HG03457 (cell line): ENCODE measurements at regions not wholly inside any gene's neighbourhood (a gene's known extent, or its start where the extent isn't known, plus 50 kb on each side); places are given as distances from the start of the nearest gene placed in this dataset.

ENCODE experiments used
- ATAC-seq: cut with Tn5 transposase; IDR thresholded peaks from one replicate; pipeline ENCODE4 v1.9.1; 2021; ENCODE audit warnings: moderate number of reproducible peaks; ENCODE audit not compliant: unreplicated experiment

DNA sequence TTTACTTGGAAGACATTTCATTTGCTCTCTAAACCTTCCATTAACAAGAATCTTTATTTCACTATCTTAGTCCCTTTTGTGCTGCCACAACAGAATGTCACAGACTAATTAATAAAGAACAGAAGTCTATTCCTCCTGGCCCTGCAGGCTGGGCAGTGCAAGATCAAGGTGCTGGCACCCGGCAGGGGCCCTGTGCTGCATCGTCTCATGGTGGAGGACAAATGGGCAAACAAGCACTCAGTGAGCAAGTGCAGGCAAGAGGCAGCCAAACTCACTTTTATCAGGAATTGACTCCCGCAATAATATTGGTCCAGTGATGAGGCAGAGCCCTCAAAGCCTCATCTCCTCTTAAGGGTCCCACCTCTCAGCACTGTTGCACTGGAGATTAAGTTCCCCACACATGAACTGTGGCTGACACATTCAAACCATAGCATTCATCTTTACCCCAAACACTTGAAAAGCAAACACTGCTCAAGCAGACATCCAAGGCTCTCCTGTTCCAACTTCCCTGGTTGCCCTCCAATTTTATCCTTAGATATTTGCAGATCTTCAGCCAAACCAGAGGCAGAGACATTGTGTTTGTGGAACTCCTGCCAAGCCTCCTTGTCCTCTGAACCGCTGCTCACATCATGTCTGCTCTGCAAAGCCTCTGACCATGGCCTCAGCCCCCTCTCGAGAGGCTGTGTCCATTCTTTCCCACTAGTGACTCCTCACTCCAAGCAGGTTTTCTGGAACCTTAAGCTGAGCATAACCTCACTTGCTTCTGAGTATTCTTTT lies 404.4 kb upstream of the SOX11 start:
- no peak for ATAC-seq

GRCh38 chr2:5290900-5291546 lies 401.2 kb upstream of the SOX11 start:
- no peak for ATAC-seq

DNA sequence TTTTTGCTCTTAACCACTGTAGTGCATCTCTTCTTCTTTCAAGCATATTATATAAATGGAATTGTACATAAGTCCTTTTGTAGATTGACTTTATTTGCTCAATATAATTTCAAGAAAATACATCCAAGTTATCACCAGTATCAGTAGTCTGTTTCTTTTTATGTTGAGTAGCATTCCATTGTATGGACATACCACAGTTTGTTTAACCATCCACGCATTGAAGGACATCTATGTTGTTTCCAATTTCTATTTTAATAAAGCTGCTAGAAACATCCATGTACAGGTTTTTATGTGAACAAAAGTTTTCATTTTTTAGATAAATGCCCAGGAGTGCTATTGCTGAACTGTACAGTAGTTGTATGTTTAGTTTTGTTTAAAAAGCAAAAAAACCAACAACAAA lies 387.5 kb upstream of the SOX11 start:
- ATAC-seq, result no peak

DNA sequence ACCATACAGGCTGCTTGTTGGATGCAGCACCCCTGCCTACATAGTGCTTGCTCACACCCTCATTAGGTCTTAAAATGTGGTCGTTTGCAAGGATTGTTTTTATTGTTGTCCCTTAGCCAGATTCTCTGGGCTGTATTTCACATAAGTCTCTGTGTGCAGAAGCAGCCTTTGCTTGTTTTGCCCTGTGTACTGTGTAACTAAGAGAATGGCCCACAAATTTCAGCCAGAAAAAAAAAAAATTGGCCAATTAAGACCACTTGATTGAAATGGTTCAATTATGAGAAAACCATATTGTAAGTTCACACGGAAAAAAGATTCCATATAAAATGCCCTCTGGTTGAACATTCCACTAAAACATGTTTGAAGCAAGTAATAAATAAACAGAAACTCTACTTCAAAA lies 377.1 kb upstream of the SOX11 start:
- no peak for ATAC-seq

DNA sequence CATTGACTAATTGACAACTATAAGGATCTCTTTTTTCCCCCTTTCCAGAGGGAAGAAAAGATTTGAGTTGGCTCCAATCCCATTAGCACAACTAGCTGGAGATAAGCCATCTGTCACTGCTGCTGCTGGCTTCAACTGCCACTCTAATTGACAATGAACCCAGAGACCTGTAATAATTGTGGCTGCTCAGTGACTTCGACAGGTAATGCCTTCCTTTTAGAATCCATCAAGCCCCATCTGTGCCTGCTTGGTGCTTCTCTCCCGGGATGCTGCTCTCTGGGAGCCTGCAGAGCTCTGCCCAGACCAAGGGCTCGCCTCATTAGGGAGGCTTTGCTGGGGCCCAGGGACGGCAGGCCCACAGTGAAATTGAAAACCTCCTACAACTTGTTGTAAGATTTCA lies 376.7 kb upstream of the SOX11 start:
- no peak for ATAC-seq

- ATAC-seq, result no peak
Observed at GRCh38 chr2:5316001-5316490, 376.1 kb upstream of the SOX11 start.

GRCh38 chr2:5319493-5319892 lies 372.7 kb upstream of the SOX11 start:
- ATAC-seq, result no peak

DNA sequence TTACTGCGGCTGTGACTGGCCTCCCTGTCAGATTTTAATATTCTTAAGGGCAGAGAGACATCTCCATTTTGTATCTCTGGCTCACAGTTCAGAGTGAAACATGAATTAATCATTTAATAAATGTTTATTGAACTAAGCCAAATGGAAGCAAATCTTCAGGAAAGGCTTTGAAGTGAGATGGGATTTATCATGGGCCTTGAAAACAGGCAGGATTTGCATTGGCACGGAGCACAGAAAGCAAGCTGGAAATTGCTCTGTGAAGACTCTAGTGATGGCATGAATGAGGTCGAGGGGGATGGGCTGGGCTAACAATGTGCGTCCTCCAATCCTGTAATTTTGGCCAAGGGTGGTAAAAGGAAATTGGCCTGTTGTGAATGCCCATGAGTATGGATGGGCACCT lies 369.8 kb upstream of the SOX11 start:
- no peak for ATAC-seq

DNA sequence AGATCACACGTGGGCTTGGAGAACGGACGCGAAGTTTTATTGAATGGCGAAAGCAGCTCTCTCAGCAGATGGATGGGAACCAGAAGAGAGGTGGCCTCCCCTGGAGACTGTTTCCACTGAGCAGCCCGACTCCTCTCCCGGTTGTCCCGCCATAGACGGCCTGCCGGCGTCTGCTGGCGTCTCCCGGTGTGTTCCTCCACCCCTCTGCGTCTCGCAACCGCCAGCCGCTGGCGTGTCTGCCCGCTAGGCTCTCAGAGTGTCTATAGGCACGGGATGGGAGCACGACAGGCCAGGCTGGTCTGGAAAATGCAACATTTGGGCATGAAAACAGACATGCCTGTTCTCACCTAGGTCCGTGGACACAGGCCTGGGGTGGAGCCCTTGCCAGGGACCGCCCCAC lies 366.7 kb upstream of the SOX11 start:
- no peak for ATAC-seq

- no peak for ATAC-seq
Observed at GRCh38 chr2:5328826-5329225, 363.4 kb upstream of the SOX11 start.

GRCh38 chr2:5329763-5330162 lies 362.4 kb upstream of the SOX11 start:
- no peak for ATAC-seq

- ATAC-seq, result no peak
Observed at GRCh38 chr2:5330961-5331360, 361.2 kb upstream of the SOX11 start.

DNA sequence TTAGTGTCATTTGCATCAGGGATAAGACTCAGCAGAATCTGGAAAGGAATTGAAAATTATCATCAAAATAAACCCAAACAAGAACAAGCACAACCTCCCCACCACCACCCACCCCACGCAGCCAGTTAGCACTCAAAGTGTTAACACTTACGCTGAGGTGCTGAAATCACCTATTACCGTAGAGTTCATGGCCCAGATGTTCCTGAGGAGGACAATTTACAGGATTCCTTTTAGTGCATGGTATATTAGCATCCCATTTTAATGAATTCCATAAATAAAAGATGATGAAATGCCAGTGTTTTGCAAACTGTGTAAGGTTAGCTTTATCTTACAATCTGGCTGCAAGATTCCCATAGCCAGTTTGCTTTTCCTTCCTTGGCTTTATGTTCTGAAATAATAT lies 359.3 kb upstream of the SOX11 start:
- no peak for ATAC-seq

DNA sequence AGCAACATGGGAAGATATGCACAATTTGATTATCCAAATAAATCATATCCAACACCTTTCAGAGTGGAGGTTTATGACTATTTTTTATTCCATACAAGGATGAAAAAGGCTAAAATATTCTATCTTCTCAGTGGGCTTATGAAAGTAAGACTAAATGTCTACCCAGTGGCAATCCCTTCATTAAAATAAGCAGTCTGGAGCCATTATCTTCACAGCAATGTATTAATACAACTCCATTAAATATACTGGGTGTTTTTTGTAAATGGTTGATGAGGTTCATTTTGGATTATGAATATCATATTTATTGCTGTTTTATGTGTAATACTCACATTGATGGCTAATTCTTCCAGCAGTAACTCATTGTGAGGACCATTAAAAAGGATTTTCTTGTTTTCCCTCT lies 352.7 kb upstream of the SOX11 start:
- no peak for ATAC-seq

GRCh38 chr2:5343785-5344335 lies 348.3 kb upstream of the SOX11 start:
- ATAC-seq, result no peak

DNA sequence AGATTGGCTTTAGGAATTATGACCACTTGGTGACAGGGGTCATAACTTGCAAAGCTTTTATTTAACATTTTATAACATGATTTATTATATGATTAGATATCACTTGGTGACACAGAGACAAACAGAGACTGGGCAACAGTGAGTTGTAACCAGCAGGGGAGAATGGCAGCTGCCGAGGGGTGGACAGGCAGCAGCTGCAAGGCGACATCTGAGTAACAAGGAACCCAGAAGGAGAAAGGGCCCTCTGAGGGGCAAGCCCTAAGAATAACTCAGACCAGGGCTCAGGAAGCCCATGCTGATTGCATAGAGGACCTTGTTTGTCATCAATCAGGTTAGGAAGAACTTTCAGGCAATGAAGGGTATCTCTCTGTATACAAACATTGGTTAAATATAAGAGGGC lies 339.9 kb upstream of the SOX11 start:
- ATAC-seq, result no peak

DNA sequence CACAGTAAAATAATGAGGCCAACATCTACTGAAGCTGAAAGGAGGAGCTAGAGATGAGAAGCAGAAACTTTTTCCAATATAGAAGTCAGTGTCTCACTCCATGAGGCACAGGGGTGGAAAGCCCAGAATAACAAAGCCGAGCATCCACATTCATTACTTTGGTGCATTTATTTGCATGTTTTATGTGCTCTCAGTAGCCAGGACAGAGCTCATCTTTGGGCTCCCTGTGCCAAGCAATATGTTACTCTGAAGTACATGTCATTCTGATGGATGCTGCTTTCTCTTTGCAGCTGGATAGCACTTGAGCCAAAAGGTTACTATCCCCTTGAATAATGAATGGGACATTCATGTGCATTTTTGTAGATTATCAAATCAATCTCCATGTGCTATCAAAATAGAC lies 338.6 kb upstream of the SOX11 start:
- no peak for ATAC-seq

GRCh38 chr2:5359397-5359796 lies 332.8 kb upstream of the SOX11 start:
- ATAC-seq, result no peak

GRCh38 chr2:5360081-5360480 lies 332.1 kb upstream of the SOX11 start:
- ATAC-seq, result no peak

GRCh38 chr2:5364361-5364760 lies 327.8 kb upstream of the SOX11 start:
- no peak for ATAC-seq

DNA sequence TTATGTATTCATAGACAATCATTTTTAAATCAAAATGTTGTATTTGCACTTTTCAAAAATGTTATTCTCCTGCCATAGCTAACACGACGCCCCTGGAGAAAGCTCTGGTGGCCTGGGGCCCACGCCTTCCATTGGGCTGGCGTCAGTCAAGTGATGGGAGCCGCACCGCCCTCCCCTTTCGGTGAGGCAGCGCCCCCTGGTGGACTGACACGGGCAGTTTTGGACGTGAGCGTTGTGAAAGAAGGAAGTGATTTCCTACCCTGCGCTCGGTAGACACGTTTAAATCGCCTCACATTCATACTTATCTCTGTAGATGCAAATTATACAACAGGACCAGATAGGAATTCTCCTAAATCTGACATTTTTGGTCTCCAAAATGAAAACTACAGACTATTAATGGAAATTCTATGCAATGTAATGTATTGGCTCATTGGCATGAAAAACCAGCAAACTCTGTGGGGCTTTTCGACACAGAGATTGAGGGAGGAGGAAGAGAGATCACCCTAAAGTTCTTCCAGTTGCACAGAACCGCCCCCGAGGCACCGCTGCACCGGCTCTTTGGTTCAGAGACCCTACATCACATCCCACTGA lies 326.2 kb upstream of the SOX11 start:
- peak; percentile 87 for ATAC-seq

- ATAC-seq, result no peak
Observed at GRCh38 chr2:5367321-5367720, 324.9 kb upstream of the SOX11 start.
